OCI-LY3 (cell line): ENCODE measurements at regions not wholly inside any gene's neighbourhood (a gene's known extent, or its start where the extent isn't known, plus 50 kb on each side); places are given as distances from the start of the nearest gene placed in this dataset.

Experiments used
- EZH2phosphoT487 ChIP-seq: fragments of 200-600 bp; shearing (Covaris generic); IDR thresholded peaks from 2 replicates; pipeline ENCODE4 v1.6.1; 2018; ENCODE audit warnings: antibody characterized with exemption, mixed run types, low read depth
- TF ChIP-seq, protein P1 (sequence below): fragments of 200-600, 300-600 bp; sonication (generic); IDR thresholded peaks from 2 replicates; pipeline ENCODE4 v1.5.1; 2014; ENCODE audit warnings: antibody characterized with exemption, low read length, low read depth

DNA sequence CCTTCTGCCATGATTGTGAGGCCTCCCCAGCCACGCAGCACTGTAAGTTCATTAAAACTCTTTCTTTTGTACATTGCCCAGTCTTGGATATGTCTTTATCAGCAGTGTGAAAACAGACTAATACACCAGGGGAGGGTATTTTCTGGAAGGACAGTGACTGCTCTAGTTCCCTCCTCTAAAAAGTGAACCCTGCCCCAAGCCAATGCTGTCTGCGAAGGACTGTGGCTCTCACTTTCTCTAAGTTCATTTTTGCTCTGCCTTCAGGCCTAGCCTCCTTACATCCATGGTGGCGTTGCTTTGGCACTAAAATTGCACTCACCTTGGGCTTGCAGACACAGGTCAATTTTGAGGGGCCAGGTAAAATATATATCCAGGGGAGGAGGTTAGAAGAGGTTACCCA, 323.0 kb downstream of the VRK1 start:
- TF ChIP-seq, protein P1, sequence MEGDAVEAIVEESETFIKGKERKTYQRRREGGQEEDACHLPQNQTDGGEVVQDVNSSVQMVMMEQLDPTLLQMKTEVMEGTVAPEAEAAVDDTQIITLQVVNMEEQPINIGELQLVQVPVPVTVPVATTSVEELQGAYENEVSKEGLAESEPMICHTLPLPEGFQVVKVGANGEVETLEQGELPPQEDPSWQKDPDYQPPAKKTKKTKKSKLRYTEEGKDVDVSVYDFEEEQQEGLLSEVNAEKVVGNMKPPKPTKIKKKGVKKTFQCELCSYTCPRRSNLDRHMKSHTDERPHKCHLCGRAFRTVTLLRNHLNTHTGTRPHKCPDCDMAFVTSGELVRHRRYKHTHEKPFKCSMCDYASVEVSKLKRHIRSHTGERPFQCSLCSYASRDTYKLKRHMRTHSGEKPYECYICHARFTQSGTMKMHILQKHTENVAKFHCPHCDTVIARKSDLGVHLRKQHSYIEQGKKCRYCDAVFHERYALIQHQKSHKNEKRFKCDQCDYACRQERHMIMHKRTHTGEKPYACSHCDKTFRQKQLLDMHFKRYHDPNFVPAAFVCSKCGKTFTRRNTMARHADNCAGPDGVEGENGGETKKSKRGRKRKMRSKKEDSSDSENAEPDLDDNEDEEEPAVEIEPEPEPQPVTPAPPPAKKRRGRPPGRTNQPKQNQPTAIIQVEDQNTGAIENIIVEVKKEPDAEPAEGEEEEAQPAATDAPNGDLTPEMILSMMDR, result no peak
- no peak for TF ChIP-seq EZH2phosphoT487
